ENCODE measurements at regions not wholly inside any gene's neighbourhood (a gene's known extent, or its start where the extent isn't known, plus 50 kb on each side); places are given as distances from the start of the nearest gene placed in this dataset.

DNA sequence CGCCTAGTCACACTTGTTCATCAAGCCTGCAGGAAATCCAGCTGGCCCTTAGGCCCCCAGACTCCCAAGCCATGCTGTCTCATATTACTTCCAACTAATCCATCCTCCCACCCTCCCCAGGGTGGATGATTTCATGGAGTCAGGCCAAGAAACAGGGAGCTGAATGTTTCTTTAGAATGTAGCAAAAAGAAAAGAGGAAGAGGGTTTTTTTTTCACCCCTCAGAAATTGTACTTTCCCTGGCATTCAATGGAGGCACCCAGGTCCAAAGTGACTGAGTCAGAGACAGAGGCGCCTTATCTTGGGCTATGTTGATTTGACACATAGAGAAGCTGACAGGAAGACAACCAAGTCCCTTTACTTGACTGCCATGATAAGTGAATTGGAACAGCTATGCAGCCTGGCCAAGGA lies 260.2 kb upstream of the NR4A3 start:
- Histone ChIP-seq H3K79me2 (ENCODE audit: insufficient read depth, low read length) (no peaks in the 10 kb centered on the region), H2AFZ (ENCODE audit: low read length) (no peak overlapping the region), H3K56ac (ENCODE audit: insufficient read length, low read depth, low read length) (no peak overlapping the region), H3K23me2 (ENCODE audit: insufficient read length, low read depth, low read length, poor library complexity, severe bottlenecking) (no peaks in the 10 kb centered on the region), H2BK12ac (ENCODE audit: insufficient read length, low read depth, low read length) (no peak overlapping the region), H4K91ac (ENCODE audit: insufficient read length, low read depth, low read length) (no peak overlapping the region), H2BK5ac (ENCODE audit: insufficient read length, low read length) (no peak overlapping the region), H3K4ac (ENCODE audit: low read depth, low read length) (no peak overlapping the region), H3K18ac (ENCODE audit: insufficient read length, low read depth, low read length) (no peak overlapping the region), H3K14ac (ENCODE audit: insufficient read depth, low read length) (no peak overlapping the region), H3K4me2 (ENCODE audit: insufficient read depth, insufficient read length, low read length) (no peak overlapping the region), H3K27ac (ENCODE audit: insufficient read length, low read depth, low read length) (no peak overlapping the region), H3K9me3 (ENCODE audit: control insufficient read depth, low read depth, low read length) (no peaks in the 10 kb centered on the region), H3K23ac (ENCODE audit: insufficient read length, low read depth, low read length) (no peak overlapping the region), H3T11ph (ENCODE audit: low read length) (no peak overlapping the region), H4K5ac (ENCODE audit: insufficient read length, low read depth, low read length) (no peak overlapping the region), H3K27me3 (ENCODE audit: insufficient read depth, low read length) (no peaks in the 10 kb centered on the region), H2BK15ac (ENCODE audit: low read depth, low read length) (no peak overlapping the region), H2BK20ac (ENCODE audit: low read depth, low read length, poor library complexity, severe bottlenecking) (no peak overlapping the region), H4K8ac (replicated peaks; ENCODE audit: insufficient read length, low read depth, low read length) (no peak overlapping the region), H3K79me1 (ENCODE audit: insufficient read depth, low read depth, low read length, poor library complexity, severe bottlenecking) (no peaks in the 10 kb centered on the region), H4K20me1 (ENCODE audit: control insufficient read depth, insufficient read depth, insufficient read length) (no peaks in the 10 kb centered on the region), H2BK120ac (ENCODE audit: low read depth, low read length, poor library complexity, severe bottlenecking) (no peak overlapping the region), H3K9ac (ENCODE audit: extremely low read depth, insufficient read length, low read length) (no peak overlapping the region), H2AK5ac (ENCODE audit: insufficient read length, low read length) (no peak overlapping the region), H3K4me1 (ENCODE audit: insufficient read depth, low read length) (no peaks in the 10 kb centered on the region)
- Mint-ChIP-seq H3K27ac (no peak overlapping the region), H3K9me3 (0 out of 5 replicates have a peak, but pooled peaks cover 0 to 3% of the 10 kb centered on the region in 2 experiments), H3K36me3 (ENCODE audit: insufficient read depth in 1 of 3, low read depth in 3 of 3) (peaks cover 0 to 5% (median 0%) of the 10 kb centered on the region in 3 experiments; a peak in 1 of 7 replicates), H3K4me3 (no peak overlapping the region), H3K27me3 (ENCODE audit: low read depth) (peaks cover 2% of the 10 kb centered on the region; the same call in 1 of the 2 replicates), H3K4me1 (peaks cover 1 to 2% of the 10 kb centered on the region in 2 experiments; a peak in 1 of 4 replicates)
- TF ChIP-seq, protein P1, sequence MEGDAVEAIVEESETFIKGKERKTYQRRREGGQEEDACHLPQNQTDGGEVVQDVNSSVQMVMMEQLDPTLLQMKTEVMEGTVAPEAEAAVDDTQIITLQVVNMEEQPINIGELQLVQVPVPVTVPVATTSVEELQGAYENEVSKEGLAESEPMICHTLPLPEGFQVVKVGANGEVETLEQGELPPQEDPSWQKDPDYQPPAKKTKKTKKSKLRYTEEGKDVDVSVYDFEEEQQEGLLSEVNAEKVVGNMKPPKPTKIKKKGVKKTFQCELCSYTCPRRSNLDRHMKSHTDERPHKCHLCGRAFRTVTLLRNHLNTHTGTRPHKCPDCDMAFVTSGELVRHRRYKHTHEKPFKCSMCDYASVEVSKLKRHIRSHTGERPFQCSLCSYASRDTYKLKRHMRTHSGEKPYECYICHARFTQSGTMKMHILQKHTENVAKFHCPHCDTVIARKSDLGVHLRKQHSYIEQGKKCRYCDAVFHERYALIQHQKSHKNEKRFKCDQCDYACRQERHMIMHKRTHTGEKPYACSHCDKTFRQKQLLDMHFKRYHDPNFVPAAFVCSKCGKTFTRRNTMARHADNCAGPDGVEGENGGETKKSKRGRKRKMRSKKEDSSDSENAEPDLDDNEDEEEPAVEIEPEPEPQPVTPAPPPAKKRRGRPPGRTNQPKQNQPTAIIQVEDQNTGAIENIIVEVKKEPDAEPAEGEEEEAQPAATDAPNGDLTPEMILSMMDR (conservative IDR thresholded peaks at IDR 0.05), result no peak
- WGBS (ENCODE audit: extremely low coverage, insufficient read length, low lambda C conversion rate), result no CpG with 5 or more reads among the region's 2 CpGs
- no peak for DNase-seq
